ENCODE measurements at regions not wholly inside any gene's neighbourhood (a gene's known extent, or its start where the extent isn't known, plus 50 kb on each side); places are given as distances from the start of the nearest gene placed in this dataset.

- Histone ChIP-seq H3K4me3 (ENCODE audit: low read depth in 1 of 2, low read length in 2 of 2) (no peak overlapping the region), H3K27me3 (ENCODE audit: low read depth, low read length) (no peaks in the 10 kb centered on the region), H3K27ac (ENCODE audit: low read length) (no peak overlapping the region), H3K4me1 (ENCODE audit: control insufficient read depth in 1 of 2, insufficient read depth in 2 of 2, low read length in 2 of 2) (peaks cover 0 to 6% of the 10 kb centered on the region in 2 donors), H3K36me3 (ENCODE audit: control insufficient read depth in 1 of 2, insufficient read depth in 2 of 2, low read length in 2 of 2) (no peaks in the 10 kb centered on the region), H3K9me3 (ENCODE audit: control insufficient read depth in 1 of 2, low read length in 2 of 2) (no peaks in the 10 kb centered on the region)
Observed at GRCh38 chr16:55942821-55943220, 67.6 kb upstream of the CES5A start.

- Histone ChIP-seq H3K27me3 (ENCODE audit: low read depth, low read length) (no peaks in the 10 kb centered on the region), H3K9me3 (ENCODE audit: control insufficient read depth in 1 of 2, low read length in 2 of 2) (no peaks in the 10 kb centered on the region), H3K4me3 (ENCODE audit: low read depth in 1 of 2, low read length in 2 of 2) (no peak overlapping the region), H3K27ac (ENCODE audit: low read length) (no peak overlapping the region), H3K4me1 (ENCODE audit: control insufficient read depth in 1 of 2, insufficient read depth in 2 of 2, low read length in 2 of 2) (peaks cover 0 to 6% of the 10 kb centered on the region in 2 donors), H3K36me3 (ENCODE audit: control insufficient read depth in 1 of 2, insufficient read depth in 2 of 2, low read length in 2 of 2) (no peaks in the 10 kb centered on the region)
Observed at GRCh38 chr16:55941552-55941951, 66.4 kb upstream of the CES5A start.

- Histone ChIP-seq H3K9me3 (ENCODE audit: control insufficient read depth in 1 of 2, low read length in 2 of 2) (no peaks in the 10 kb centered on the region), H3K27ac (ENCODE audit: low read length) (no peak overlapping the region), H3K4me1 (ENCODE audit: control insufficient read depth in 1 of 2, insufficient read depth in 2 of 2, low read length in 2 of 2) (no peaks in the 10 kb centered on the region), H3K36me3 (ENCODE audit: control insufficient read depth in 1 of 2, insufficient read depth in 2 of 2, low read length in 2 of 2) (no peaks in the 10 kb centered on the region), H3K27me3 (ENCODE audit: low read depth, low read length) (no peaks in the 10 kb centered on the region), H3K4me3 (ENCODE audit: low read depth in 1 of 2, low read length in 2 of 2) (no peak overlapping the region)
Observed at GRCh38 chr16:55938126-55938525, 63.0 kb upstream of the CES5A start.

GRCh38 chr16:55933038-55933437, 57.9 kb upstream of the CES5A start:
- Histone ChIP-seq H3K36me3 (ENCODE audit: control insufficient read depth in 1 of 2, insufficient read depth in 2 of 2, low read length in 2 of 2) (no peaks in the 10 kb centered on the region), H3K4me1 (ENCODE audit: control insufficient read depth in 1 of 2, insufficient read depth in 2 of 2, low read length in 2 of 2) (no peaks in the 10 kb centered on the region), H3K27ac (ENCODE audit: low read length) (no peak overlapping the region), H3K4me3 (ENCODE audit: low read depth in 1 of 2, low read length in 2 of 2) (no peak overlapping the region), H3K27me3 (ENCODE audit: low read depth, low read length) (no peaks in the 10 kb centered on the region), H3K9me3 (ENCODE audit: control insufficient read depth in 1 of 2, low read length in 2 of 2) (no peaks in the 10 kb centered on the region)

GRCh38 chr16:55930036-55930435, 54.9 kb upstream of the CES5A start:
- Histone ChIP-seq H3K27ac (ENCODE audit: low read length) (no peak overlapping the region), H3K27me3 (ENCODE audit: low read depth, low read length) (no peaks in the 10 kb centered on the region), H3K4me3 (ENCODE audit: low read depth in 1 of 2, low read length in 2 of 2) (no peak overlapping the region), H3K4me1 (ENCODE audit: control insufficient read depth in 1 of 2, insufficient read depth in 2 of 2, low read length in 2 of 2) (no peaks in the 10 kb centered on the region), H3K36me3 (ENCODE audit: control insufficient read depth in 1 of 2, insufficient read depth in 2 of 2, low read length in 2 of 2) (no peaks in the 10 kb centered on the region), H3K9me3 (ENCODE audit: control insufficient read depth in 1 of 2, low read length in 2 of 2) (no peaks in the 10 kb centered on the region)

GRCh38 chr16:55929181-55929580, 54.0 kb upstream of the CES5A start:
- no peak overlapping the region for H3K27ac ChIP-seq (ENCODE audit: low read length)
- H3K4me1 ChIP-seq (ENCODE audit: control insufficient read depth in 1 of 2, insufficient read depth in 2 of 2, low read length in 2 of 2), result no peaks in the 10 kb centered on the region
- no peak overlapping the region for H3K4me3 ChIP-seq (ENCODE audit: low read depth in 1 of 2, low read length in 2 of 2)

GRCh38 chr16:55925242-55925641, 50.1 kb upstream of the CES5A start:
- no peaks in the 10 kb centered on the region for H3K9me3 ChIP-seq (ENCODE audit: control insufficient read depth in 1 of 2, low read length in 2 of 2)
- H3K4me3 ChIP-seq (ENCODE audit: low read depth in 1 of 2, low read length in 2 of 2), result no peak overlapping the region
- H3K27me3 ChIP-seq (ENCODE audit: low read depth, low read length), result no peaks in the 10 kb centered on the region
- no peaks in the 10 kb centered on the region for H3K36me3 ChIP-seq (ENCODE audit: control insufficient read depth in 1 of 2, insufficient read depth in 2 of 2, low read length in 2 of 2)
- no peaks in the 10 kb centered on the region for H3K4me1 ChIP-seq (ENCODE audit: control insufficient read depth in 1 of 2, insufficient read depth in 2 of 2, low read length in 2 of 2)
- H3K27ac ChIP-seq (ENCODE audit: low read length), result no peak overlapping the region

More at GRCh38 chr16:55929181-55929580, 54.0 kb upstream of the CES5A start:
- no peaks in the 10 kb centered on the region for H3K9me3 ChIP-seq (ENCODE audit: control insufficient read depth in 1 of 2, low read length in 2 of 2)
- H3K36me3 ChIP-seq (ENCODE audit: control insufficient read depth in 1 of 2, insufficient read depth in 2 of 2, low read length in 2 of 2), result no peaks in the 10 kb centered on the region
- no peaks in the 10 kb centered on the region for H3K27me3 ChIP-seq (ENCODE audit: low read depth, low read length)
